NCI-H2227 treated with DMSO at 0.1 percent for 48 hours (cell line): ENCODE measurements at regions not wholly inside any gene's neighbourhood (a gene's known extent, or its start where the extent isn't known, plus 50 kb on each side); places are given as distances from the start of the nearest gene placed in this dataset.
"Not testable (repeated sequence)": the region's sequence is repeated elsewhere in the genome, so short reads cannot be mapped to it uniquely, and the experiment has no call there.

Source experiments
- DNase-seq: peaks from one replicate; lab custom pipeline; 2025; lab: John Stamatoyannopoulos, UW

DNA sequence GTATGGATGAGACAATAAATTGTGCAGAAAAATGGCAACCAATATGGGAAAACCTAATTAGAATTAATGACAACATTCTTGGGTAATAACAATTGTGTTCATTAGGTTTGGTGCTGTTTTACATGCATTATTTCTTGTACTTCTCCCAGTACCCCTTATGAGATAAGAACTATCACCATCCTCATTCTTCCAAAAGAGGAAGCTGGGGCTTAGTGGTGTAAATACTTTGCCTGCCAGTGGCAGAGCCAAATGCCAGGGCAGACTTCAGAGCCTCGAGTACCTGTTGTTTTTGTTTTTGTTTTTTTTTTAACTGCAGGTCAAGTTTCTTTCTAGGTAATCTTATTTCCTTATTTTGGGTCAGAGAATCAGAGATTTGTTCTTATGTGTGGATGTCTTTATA lies 206.4 kb downstream of the RHOU start:
- no peak for DNase-seq

DNA sequence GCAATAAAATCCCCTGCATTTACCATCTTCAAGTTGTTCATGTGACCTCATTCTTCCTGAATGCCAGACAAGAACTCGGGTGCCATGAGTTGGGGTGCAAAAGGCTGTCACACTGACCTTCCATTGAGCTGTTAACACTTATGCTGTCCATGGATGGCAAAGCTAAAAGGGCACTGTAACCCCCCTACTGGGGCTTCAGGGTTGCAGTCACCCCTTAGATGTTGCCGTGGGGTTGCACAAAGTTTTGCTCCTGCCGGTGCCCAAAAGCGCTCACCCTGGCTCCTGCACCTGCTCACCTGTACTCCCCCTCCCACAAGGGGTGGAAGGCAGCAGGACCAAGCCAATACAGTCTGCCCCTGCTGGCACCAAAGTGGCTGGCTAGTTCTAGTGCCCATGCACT lies 208.2 kb downstream of the RHOU start:
- no peak for DNase-seq

DNA sequence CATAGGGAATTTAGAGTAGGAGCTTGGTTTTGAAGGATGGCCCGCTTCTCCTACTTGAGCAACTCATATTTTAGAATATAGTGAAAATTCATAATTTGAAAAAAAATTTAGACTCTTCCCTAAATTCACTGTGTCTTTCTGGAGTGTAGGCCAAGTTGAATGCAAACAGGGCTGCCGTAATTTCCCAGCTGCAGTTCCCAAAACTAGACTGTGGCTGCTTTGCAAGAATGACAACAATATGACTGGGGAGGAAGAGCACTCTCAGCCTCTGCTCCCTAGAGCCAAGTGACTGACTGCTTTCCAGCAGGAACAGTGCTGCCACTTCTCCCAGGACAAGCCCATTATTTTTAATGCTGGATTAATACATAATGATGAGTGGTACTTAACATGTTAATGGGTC lies 209.0 kb downstream of the RHOU start:
- DNase-seq: no peak

DNA sequence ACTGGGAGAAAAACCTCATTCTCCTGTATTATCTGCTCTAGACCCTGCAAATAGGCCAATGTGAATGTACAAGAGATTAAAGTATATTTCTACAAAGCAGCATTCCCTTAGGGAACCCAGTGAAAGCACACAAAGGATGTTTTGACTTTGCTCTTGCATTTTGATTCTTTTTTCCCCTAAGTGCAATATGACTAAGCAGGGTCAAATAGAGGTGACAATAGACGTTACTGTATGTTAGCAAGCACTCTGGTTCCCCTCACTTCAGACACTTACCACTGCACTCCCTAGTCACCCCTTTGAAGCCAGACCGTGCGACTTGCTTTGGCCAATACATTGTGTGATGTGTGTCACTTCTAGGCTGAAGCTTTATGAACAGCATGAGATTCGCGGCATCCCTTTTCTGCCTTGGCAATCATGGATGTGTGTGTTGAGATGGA lies 209.7 kb downstream of the RHOU start:
- DNase-seq: no peak

DNA sequence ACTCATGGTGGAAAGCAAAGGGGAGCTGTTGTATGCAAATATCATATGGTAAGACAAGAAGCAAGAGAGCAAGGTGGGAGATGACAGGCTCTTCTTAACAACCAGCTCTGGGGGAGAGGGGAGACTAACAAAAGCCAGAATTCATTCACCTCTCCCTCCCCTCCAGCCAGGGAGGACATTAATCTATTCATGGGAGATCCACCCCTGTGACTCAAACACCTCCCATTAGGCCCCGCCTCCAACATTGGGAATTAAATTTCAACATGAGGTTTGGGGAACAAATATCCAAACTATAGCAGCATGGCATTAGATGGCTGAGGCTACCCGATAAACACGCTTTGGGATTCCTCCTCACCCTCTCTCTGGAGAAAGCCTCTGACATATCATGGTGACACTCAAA lies 210.6 kb downstream of the RHOU start:
- DNase-seq: no peak

DNA sequence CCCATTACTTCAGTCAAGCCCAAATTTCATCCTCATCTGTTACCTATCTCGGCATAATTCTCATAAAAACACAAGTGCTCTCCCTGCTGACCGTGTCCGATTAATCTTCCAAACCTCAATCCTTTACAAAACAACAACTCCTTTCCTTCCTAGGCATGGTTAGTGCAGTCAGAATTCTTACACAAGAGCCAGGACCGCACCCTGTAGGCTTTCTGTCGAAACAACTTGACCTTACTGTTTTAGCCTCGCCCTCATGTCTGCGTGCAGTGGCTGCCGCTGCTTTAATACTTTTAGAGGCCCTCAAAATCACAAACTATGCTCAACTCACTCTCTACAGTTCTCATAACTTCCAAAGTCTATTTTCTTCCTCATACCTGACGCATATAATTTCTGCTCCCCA lies 214.3 kb downstream of the RHOU start:
- not testable (repeated sequence) for DNase-seq

DNA sequence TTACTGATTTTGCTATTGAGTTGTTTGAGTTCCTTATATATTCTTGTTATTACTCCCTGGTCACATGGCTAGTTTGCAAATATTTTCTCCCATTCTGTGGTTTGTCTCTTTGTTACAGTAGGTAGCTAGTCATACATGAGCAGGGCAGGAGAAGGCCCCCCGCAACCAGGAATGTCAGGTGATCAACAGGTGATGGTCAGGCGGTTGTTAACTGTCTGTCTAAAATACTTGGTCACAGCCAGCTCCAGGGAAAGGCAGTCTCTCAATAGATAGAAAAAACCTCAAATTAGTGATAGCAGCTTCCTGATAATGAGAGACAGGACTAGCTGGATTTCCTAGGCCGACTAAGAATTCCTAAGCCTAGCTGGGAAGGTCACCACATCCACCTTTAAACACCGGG lies 217.9 kb downstream of the RHOU start:
- no peak for DNase-seq

DNA sequence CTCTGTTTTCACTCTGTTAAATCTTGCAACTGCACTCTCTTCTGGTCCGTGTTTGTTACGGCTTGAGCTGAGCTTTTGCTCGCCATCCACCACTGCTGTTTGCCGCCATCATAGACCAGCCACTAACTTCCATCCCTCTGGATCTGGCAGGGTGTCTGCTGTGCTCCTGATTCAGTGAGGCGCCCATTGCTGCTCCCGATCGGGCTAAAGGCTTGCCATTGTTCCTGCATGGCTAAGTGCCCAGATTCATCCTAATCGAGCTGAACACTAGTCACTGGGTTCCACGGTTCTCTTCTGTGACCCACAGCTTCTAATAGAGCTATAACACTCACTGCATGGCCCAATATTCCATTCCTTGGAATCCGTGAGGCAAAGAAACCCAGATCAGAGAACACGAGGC lies 218.5 kb downstream of the RHOU start:
- not testable (repeated sequence) for DNase-seq

DNA sequence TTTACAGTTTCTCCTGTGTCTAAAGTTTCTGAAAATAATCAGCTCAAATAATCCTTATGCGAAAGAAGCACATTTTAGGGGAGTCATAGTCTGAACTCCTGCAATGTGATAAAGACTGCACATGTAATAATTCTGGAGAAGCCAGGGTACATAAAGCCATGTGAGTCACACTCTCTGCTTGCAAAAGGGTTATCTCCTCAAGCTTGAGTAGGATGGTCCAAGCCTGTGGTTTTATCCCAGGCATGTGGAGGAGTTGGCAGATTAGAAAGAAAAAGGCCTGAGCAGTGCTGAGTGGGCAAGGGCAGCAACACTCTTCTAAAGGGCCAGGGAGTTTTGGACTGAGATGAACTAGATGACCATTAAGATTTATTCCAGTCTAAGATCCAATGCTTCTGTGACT lies 220.4 kb downstream of the RHOU start:
- DNase-seq: no peak

DNA sequence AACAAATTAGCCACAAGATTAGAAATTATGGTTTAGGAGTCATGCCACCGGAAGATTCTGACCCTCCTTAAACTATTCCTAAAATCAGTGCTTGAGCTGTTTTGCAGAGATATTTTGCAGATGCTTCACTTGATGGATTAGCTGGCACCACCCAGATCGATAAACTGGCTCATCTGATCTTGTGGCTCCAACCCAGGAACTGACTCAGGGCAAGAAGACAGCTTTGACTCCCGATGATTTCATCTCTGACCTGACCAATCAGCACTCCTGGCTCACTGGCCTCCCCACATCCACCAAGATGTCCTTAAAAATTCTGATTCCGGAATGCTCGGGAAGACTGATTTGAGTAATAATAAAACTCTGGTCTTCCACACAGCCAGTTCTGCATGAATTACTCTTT lies 221.6 kb downstream of the RHOU start:
- DNase-seq: no peak

DNA sequence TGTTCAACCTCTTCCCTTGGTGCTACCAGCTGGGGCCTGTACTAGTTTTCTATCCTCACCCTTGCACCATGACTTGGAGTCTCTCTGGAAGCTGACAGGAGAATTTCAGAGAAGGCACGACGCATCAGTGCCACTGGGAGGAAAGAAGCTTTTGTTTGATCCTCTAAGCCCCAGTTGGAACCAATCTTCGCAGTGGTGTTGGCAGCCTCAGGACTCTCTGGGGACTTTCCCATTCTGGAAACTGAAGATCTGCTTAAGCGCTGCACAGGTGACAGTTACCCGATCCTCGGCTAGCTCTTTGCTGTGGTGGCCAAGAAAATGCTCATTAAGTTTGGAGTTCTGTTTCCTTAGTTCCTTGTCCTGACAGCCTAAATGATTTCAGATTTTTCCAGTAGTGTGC lies 222.3 kb downstream of the RHOU start:
- DNase-seq: no peak

DNA sequence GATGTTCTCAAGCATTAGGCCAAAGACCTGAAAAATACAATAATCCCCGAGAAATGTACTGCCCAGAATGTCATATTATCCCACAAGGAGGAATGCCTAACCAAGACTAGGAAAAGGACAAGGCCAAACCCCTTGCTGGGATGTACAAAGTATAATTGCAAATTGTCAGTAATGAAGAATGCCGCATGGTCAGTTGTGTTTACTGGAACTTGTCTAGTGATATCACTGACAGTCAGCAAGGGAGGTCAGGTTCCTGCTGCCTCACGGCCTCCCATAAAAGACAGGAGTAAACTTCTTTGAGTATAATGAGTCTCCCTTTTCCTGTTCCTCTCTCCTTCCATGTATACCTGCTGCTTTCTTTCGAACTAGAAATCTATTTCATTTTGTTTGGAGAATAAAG lies 222.8 kb downstream of the RHOU start:
- DNase-seq: no peak

DNA sequence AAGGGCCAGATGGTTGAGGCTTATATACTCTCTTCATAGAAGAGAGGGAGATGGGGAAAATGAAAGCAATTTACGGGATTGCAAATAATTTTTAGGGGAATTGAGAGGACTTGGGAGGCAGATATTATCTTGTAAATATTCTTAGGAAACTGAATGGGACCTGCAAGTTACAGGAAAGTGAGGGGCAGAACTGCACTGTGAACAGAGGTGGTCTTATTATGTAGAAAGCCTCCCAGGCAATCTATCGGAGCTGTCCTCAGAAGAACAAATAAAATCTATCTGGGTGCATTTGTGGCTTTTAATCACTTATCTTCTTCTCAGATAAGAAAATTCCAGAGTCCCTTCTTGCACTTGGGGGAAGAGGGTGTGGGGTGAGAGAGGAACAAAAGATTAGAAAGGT lies 223.5 kb downstream of the RHOU start:
- no peak for DNase-seq

DNA sequence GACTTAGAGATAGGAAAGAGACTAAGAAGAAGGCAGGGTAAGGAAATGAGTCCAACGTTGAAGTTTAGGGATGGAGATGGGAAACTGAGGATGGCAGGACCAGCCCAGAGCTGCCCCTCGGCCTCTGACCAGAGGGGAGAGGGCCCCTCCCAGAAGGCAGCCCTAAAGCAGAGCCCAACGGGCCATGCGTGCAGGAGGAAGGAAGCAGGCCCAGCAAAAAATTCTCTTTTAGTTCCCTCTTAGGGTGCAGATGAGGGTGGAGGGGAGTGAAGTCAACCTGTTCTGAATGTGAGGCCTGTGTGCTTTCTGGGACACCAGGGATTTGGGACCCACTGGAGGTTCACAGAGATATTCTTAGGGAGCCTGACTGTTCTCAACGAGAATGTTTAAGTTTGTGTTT lies 225.4 kb downstream of the RHOU start:
- DNase-seq: no peak

DNA sequence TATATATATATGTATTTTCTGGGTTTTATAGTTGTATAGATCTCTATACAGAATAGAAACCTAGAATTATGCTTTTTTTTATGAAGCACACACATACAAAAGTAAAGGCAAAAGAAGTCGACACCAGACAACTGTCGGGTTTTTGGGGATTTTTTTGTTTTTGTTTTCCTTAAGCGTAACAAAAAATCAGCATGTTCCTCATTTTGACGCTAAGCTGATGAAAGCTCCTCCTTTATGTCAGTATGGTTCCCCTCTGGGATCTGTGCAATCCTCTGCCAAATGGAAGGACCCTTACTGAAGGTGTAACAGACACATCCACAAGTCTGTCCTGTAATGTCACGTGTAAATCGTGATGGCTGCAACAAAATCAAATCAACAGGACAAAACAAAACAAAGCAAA lies 226.2 kb downstream of the RHOU start:
- DNase-seq: no peak

DNA sequence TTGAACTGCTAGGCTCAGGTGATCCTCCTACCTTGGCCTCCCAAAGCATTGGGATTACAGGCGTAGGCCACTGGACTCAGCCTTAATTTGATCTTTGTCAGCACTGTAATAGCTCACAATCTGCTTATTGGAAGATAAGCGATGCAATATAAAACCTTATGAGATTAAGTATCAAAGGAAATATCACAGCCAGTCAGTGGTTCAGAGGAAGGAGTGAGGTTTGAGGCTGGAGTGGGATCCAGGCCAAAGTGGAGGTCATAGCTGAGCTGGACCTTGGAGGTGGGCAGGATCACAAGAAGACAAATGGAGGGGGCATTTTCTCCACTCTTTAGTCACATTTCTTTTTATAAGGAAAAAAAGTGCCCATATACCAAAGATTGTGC lies 228.5 kb downstream of the RHOU start:
- no peak for DNase-seq

DNA sequence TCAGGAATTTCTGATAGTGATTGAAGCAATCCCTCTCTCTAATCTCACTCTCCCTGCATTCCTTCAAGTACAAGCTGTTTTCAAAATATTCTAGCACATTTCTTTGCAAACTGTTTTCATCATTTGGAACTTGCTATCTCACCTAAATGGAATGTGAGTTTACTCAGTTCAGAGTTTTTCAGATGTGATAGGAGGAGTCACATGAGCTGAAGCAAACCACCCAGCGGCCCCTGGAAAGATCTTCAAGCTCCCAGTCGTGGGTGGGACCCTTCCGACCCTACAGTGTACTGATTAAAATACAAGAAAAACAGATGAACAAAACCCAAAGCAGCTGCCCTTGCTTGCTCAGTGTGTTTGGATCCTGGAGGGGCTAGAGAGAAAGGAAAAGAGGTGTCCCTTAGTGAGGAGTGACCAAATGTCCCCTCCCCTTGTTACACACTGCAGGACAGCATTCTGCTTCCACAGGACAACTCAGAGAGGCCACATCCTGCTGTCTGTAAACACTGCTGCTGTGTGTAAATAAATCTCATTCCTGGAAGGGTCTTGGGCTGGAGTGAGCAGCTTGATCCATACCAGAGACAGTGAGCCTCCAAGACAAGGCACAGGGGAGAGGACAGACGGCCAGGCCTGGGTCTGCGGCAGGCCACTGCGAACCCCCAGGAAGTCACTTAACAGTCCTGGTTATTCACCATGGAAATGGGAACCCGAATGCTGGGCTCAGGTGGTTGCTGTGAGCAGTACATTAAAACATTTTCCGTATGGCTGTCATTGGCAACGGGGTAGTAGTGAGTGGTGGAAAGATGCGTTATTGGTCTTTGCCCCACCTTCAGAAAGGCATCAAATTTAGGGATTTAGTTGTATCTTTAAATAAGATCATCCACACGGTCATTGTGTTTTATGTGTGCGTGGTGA lies 229.2 kb downstream of the RHOU start:
- DNase-seq: no peak

DNA sequence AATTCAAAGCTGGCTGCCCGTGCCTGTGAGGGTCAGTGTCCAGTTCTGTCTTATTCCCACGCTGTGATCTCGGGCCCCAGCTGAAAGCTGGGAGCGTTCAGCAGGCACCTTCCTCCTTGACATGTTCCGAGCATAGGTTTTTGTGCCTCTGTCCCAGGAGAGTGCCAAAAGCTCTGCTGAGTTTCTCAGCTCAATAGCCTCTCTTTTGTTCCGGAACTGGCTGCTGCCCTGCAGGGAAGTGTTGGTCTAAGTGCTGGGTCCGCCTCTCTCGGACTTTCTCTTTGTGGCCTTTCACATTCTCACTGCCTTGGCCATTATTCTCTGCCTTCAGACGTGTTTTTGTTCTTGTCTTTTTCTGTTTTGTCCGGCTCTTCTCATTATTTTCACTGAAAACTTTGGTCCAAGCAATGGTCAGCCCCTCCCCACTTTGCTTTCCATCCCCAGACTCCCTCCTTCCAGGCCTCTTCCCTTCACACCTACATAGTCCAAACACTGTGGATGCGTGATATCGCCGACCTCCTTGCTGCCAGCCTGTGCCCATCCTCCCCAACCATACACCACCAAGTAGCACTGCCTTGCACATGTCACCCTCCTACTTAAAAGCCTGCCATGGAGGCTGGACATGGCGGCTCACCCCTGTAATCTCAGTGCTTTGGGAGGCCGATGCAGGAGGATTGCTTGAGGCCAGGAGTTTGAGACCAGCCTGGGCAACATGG lies 233.8 kb downstream of the RHOU start:
- DNase-seq: no peak

DNA sequence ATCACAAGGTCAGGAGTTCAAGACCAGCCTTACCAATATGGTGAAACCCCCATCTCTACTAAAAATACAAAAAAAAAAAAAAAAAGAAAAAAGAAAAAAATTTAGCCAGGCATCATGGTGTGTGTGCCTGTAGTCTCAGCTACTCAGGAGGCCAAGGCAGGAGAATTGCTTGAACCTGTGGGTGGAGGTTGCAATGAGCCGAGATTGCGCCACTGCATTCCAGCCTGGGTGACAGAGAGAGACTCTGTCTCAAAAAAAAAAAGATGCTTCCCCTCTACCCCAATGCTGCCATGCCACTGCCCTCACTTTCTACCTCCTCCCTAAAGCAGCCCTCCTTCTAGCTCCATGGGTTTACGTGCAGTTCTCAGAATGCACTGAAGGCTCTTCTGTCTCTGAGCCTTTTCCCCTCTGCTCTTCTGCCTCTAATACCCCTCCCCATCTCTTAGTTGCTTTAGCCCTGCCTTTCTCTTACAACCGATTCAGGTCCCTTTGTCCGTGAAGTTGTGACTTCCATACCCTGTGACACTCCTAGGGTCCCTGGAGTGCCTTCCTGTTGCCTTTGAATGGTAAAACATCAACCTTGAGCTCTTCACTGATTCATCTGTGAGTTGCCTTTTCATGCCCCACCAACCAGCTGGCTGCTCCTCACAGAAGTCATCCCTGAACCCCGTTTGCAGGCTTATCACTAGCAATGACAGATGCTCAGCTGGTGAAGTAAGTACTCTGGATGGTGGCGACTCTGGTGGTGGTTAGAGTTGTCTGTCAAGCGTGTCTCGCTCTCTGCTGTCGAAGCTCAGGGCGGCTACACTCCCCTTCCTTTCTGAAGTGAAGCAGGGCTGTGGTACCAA lies 234.9 kb downstream of the RHOU start:
- no peak for DNase-seq

DNA sequence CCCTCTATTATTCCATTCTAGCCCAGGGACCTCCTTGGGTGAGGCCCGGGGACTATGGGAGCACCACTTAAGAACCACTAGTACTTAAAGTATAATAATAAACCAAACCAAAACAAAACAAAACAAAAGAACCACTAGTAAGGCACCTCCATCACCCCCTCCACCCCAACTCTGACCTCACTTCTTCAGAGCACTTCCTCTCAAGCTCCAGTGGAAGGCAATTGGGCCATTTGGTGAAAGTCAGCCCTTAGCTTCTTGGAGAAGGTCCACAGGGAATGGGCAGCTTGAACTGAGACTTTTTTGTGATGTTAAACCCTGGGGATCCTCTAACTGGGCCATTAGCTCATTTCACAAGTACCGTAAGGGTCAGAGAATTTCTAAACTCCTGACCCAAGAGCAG lies 237.3 kb downstream of the RHOU start:
- DNase-seq: no peak

DNA sequence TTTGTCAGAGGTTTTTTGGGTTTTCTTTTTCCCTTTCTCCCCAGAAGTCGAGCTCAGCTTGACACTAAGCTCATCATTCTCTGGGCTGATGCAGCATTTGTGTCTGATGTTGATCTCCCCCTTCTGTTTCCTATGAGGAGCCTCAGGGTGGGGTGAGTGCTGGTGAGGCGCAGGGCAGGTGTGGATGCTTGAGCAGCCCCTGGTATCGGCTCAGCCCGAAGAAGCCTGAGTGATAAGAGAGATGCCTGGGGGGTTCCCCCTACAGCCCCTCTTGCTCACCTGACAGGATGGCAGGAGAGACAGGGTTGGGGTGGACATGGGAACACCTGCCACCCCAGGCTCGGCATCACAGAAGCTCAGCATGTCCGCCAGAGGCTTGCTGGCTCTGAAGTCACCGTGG lies 239.0 kb downstream of the RHOU start:
- no peak for DNase-seq

DNA sequence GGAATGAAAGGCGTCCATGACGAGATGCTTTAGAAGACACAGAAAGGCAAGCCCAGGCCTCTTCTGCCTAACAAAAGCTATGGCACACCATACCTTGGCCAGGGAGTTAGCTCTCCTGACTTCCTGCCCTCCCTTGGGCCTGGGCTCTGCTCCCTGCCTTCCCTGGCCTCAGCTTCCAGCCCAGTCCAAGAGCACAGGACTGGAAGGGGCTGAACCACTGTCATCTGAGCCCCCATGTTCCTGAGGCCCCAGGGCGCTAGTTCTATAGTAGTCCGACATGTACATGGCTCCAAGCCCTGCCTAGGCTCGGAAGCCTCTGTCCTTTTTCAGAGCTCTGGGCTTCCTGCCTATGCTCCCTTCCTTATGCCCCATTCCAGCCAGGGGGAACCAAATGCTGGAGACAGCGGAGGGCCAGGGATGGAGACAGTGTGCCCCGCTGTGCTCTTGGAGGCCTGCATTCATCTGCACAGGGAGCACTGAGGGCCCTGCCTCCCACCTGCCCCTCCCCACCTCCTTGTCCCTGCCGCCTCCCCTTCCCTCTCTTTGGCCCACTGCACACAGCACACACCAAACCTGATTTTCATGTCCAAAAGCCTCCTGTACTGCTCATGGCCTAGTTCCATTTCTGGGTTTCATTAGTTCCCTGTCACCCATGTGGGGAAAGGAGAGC lies 240.1 kb downstream of the RHOU start:
- DNase-seq: no peak
